ENCODE measurements at regions not wholly inside any gene's neighbourhood (a gene's known extent, or its start where the extent isn't known, plus 50 kb on each side); places are given as distances from the start of the nearest gene placed in this dataset.

DNA sequence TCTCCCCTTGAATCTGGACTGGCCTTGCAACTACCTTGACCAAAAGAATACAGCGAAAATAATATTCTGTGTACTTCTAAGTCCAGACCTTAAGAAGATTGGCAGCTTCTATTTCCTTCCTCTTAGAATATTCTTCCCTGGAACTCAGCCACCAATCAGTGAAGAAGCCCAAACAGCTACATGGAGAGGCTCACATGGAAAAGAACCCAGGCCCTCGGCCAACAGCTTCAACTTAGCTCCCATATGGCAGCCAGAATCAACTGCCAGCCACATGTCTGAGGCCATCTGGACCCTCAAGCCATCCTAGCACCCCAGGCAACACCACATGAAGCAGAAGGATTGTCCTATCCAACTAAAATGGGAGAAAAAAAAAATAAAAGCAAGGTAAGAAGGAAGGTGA is 178.8 kb downstream of the IBTK start:
- DNase-seq = no peak

DNA sequence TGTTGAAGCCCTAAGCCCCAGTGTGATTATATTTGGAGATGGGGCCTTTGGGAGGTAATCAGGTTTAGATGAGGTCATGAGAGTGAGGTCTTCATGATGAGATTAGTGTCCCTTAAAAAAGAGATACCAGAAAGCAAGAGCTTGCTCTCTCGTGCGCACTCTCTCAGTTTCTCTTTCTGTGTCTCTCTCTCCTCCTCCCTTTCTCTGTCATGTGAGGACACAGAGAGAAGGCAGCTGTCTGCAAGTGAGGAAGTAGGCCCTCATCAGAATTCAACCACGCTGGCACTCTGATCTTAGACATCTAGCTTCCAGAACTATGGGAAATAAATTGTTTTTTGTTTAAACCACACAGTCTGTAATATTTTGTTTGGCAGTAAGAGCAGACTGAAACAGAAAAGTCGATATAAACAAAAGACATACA is 180.5 kb downstream of the IBTK start:
- DNase-seq = no peak

DNA sequence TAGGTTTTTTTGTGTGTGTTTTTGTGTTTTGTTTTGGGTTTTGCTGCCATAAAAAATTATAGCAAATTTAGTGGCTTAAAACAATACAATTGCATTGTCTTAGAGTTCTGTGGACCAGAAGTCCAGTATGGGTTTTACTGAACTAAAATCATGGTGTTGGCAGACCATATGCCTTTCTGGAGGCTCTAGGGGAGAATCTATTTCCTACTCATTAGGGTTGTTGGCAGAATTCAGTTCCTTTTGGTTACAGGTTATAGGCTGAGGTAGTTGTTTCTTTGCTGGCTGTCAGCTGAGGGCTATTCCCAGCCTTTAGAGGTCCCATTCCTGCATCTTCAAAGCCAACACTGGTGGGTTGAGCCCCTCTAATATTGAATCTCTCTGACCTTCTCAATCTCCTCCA is 181.3 kb downstream of the IBTK start:
- no peak for DNase-seq

DNA sequence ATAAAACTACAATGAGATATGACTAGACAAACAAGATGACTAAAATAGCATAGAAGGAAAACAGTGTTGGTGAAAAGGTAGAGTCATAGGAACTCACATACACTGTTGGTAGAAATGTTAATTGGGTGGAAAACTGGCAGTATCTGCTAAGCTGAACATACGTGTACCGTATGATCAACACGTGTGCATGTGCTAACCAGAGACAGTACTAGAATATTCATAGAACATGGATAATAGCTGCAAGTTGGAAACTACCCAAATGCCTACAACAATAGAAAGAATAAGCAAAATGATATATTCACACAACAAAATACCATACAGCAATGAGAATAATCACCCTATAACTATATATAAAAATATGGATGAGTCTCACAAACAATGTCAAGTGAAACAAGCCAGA is 184.0 kb downstream of the IBTK start:
- no peak for DNase-seq

DNA sequence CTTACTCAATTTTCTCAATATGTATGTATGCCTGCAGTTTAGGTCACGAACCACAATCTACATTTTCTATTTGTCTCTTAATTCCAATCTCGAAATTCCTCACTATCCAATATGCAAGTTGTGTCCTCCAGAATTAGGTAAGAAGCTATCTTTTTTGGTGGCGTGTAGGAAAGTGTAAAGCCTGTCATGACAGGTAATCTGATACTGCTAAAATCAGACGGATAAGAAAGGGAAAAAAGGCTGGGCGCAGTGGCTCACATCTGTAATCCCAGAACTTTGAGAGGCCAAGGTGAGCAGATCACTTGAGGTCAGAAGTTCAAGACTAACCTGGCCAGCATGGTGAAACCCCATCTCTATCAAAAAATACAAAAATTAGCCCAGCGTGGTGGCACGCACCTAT is 185.3 kb downstream of the IBTK start:
- DNase-seq = no peak

DNA sequence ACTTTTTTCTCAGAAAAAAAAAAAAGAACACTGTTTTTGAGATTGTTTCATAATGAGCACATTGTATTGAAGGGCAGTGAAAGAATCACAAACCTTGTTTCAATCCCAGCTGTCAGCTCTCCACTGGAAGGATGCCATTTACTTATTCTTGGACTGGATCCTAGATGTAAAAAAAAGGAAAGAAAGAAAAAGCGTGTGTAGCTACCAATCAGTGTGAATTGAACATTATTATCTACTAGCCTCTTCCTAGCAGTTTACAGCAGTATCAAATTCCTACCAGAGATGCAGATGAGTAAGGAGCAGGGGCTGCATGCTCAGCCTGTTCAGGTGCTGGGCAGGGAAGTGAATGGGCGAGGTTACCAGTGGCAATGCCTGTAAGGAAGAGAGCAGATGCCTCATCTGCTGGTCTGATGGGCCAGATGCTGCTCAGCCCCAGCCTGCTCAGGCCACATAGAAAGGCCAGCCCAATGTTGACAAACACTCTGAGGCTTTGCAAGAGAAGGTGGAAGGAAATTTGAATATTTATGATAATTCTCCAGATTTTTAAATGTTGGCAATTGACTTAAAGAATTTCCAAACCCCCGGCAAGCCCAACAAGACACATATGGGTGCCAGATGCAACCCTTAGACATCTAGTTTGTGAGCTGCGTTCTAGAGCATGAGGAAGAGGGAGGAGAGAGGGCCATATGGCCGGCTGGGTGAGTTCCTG is 189.5 kb downstream of the IBTK start:
- DNase-seq = no peak

DNA sequence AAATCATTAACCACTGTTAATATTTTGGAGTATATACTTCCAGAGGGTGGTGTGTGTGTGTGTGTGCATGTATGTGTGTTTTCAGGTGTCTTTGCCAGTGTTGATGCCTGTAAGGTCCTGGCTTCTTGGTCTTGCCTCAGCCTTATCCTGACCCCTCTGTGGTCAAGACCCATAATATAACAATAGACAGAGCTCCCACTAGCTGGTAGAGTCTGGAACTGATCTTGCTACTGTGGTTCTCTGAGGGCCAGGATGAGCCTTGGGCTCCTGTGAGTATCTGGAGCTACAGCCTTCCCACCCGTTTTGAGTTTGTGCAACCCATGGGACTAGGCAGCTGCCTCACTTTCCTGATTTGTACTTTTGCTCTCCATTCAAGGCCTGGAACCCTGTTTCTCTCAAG is 191.0 kb downstream of the IBTK start:
- no peak for DNase-seq

DNA sequence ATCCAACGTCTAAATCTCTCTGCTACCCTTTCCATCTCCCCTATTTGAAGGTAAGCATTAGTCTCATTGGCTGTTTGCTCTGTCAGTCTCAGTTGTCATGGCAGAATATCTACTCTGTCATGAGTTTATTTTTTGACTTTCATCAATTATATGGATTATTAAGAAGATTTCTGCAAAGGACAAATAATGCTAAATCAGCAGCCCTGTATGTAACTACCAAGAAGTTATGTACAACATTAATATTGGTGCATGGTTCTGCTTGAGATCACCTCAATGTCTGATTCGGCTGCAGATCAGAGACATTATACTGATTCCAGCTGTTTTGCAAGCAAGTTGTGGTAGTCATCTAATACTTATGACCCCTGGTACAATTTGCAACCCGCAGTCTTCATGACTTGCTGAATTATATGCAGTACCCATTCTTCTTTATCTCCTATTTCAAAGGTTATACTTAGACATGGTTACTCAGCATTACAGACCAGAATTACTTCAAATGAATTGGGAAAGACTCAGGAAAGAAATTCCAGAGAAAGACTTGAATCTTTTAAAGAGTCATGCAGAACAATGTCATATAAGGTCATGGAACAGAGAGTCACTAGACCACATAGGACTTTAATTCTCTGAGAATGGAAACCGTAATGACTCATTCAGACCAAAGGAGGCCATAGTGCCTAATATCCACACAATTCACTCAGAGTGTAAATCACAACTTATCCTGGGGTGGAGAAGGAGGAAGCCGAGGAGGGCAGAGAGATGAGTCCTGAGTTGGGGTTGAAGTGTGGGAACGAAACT is 201.4 kb downstream of the IBTK start:
- no peak for DNase-seq

DNA sequence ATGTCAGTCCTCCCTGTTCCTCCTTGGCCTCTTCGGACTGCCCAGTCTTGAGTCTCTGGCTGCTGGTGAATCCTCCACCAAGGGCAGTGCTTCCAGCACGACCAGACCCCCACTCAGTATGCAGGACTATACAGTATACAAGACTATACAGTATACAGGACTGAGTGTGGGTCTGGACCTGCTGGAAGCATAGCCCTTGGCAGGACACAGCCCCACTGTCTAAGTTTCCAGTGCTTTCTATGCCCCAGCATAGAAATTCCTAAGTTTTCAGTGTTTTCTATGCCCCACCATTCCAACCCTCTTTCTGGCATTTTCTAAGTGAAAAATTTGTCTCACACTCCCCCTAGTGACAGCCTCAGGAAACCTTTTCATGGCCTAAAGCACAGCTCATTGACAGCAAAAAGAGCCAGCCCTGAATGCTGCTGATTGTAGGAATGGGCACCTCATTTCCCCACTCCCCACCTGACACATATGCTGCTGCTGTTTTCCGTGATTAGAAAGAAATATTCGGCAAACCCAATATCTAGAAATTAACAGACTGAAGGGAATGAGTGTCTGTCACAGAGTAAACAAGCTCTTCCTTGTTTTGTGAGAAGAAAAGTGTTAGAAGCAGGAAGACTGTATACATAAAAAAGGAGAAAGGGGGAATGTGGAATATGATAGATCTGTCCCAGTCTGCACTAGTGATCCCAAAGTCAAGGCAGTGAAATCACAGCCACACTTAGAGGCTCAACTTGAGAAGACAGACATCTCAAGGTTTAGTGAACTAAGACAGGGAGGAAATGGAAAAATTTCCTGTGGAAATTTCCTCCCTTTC is 206.9 kb downstream of the IBTK start:
- no peak for DNase-seq

DNA sequence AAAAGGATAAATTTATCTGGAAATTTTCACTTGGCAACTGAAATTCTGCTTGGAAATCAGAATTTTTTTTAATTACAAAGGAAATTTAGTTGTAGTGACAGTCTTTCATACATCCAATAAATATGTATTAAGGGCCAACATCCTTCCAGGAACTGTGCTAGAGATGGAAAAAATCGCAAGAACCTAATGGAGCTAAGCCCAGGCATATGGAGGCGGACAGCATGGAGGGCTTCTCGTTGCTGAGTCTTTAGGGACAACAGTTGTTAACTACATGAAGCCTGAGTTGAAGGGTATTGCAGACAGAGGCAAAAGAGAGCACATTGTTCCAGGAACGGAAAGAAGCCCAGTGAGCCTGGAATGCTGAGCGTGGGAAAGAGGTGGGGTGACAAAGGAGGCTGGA is 208.9 kb downstream of the IBTK start:
- no peak for DNase-seq

DNA sequence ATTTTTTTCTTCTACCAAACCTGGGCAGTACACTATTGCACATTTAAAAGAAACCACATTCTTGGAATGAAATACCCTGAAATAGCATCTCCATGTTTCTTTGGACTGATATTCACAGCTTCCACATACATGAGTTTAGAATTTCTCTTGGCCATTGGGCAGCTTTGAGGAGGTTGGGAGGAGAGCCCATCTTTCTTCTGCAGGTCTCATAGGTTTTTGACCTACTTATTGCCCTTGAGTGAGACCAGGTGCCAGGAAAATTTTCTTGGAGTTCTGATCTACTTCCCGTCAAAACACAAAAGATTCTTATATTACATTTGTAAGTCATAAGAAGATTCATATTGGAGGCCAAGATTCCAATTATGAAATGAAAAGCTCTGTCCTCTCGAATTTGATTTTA is 212.0 kb downstream of the IBTK start:
- DNase-seq = no peak

DNA sequence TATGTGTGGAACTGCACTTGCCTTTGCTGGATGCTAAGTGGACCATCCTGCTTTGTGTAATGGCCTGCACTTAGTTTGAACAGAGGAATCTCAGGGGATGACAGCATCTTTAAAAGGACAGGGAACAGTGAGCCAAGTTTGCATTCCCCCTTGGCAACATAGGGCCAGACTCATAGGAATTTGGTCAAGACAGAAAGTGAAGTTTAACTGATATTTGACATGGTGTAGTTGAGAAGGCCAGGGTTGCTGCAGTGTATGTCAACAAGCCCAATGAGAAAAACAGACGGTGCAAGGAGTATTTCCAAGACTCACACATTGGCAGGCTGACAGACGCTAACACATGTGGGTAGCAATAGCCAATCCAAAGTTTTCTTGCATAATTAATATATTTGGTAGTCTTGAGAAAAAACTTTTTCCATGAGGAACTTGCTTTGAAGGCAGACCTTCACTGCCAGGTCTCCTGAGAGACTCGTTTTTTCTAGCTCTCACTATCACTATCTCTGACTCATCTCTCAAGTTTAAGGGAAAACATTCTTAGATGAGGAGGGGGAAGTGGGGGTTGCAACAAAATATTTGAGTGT is 213.8 kb downstream of the IBTK start:
- DNase-seq = no peak

DNA sequence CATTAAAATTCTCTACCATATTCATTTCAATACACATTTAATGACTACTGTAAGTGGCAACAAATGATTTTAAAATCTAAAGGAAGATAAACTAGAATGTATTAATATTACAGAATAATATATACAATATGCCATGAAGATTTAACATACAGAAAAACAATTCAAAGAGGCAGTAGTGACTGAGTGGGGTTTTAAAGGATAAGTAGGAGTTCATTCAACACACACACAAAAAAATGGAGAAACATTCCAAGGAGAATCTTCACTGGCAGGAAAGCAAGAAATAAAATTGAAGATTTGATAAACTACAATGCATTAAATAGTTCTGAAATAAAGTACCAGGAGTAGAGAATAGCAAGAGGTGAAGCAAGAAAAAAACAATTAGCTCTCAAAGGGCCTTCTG is 215.1 kb downstream of the IBTK start:
- DNase-seq = no peak

DNA sequence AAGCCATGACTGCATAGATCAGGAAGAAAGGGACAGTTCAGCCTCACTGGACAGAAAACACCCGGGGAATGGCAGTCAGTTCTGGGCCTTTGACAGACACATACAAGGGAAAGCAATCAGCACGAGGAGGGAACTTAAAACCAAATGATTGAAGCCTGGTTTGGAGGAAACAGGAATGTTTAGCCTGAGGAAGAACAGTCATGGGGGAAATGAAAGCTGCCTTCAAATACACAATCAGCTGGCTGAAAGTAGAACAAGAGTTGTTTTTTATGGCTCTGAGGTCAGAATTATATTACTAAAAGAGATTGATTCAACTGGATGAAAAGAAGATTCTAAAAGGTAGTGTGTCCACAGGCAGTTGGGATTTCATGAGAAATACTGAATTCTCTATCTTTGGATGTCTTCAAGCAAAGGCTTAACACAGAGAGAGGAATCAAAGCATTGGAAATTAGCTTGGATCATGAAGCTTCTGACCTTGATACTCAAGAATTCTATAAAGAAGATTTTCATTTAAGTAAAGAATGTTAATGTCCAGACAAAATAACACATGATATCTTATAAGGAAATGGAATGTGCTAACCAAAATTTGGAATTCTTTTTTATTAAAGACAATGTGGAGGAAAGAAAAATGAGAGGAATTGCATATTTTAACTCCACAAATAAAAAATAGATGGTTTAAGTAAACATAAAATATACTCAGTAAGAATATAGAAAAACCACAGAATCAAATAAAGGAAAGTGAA is 216.6 kb downstream of the IBTK start:
- DNase-seq = no peak

DNA sequence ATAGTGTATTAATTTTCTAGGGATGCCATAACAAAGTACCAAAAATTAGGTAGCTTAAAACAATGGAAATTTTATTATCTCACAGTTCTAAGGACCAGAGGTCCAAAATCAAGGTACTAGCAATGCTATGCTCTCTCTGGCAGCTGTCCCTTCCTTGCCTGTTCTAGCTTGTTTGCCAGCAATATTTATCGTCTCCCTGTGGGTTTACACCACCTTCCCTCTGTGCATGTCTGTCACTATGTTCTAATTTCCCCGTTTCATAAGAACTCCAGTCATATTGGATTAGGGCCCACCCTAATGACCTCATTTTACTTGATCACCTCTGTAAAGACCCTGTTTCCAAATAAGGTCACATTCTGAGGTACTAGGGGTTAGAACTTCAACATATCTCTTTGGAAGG is 217.2 kb downstream of the IBTK start:
- no peak for DNase-seq

DNA sequence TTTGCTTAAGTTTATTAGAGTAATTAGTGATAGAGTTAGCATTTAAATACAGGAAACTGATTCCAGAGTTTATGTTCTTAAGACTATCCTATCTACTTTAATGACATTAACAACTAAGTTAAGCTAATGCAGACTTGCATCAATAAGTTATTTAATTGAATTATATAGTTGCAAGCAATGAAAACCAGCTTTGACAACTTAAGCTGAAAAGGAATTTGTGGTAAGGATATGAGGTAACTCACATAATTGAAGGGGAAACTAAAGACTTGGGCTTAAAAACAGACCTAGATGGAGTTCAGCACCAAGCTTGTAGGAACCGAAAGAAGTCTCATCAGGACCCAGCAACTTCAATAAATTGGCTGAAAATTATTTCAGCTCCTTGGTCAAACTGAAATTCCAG is 222.3 kb downstream of the IBTK start:
- no peak for DNase-seq

DNA sequence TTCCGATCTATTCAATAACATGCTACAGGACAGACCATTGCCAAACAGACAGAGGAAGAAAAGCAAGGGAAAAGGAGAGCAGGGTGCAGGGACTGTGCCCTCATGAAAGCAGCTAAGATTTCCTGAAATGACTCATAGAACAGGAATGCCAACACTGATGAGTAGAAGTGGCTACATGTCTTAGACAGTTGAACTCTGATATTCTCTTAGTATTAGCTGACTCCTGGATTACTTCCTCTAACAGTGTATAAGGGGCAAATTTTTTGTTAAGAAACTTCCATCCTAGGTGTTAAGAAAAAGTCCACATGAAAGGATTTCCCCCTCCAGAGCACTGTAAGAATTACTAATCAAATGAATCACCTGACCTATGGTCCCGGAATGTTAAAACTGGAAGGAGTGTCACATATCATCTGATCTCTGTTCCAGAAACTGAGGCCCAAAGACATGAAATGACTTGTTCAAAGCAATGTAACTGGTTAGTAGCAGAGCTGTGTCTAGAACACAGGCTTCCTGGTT is 224.9 kb downstream of the IBTK start:
- no peak for DNase-seq

DNA sequence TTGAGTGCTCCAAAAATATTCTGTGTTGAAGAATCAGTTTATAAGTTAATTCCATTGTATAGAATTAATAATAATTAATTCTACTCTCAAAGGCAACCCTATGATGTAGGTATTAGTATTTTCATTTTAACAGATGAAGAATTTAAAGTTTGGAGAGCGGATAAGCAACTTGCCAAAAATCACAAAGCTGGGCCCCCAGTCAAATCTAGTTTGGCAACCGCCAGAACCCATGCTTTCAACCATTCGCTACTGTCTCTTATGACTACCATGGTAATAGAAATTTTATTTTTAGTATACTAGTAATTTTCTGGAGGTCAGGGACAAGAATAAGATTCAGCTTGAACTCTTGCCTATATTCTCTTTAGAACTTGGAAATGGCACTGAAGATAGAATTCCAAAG is 229.8 kb downstream of the IBTK start:
- no peak for DNase-seq

DNA sequence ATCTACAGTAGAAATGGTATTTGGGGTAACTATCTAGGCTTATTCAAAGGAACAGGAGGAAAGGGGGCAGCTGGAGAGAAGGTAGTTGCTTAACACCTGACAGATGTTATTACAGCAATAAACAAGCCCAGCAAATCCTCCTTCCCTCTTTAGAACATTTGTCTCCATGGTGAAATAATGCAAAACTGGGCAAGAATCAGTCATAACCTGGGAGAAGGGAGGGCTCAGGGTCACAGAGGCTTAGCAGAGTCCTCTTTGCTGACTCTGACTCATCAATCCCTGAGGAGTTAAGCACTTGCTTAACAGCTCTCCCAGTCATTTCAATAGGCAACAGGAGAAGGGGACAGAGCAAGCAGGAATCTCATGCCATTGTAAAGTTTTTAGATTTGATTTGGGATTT is 230.3 kb downstream of the IBTK start:
- no peak for DNase-seq

DNA sequence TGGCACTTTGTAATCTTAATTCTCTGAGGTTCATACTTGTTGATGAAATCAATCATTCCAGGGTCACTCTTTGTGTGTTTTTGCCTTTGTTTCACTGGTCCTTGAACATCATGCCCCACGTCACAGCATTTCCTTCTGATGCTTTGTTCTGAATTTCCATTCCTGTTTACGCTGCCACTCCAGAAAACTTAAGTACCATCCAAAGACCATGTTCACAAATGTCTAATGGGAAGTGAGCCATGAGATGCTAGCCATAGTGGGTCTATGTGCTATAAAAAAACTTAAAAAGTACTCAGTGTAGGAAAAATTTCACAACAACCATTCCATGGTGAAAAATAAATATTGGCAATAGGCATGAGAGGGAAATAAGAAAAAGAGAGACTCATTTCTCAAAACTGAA is 232.0 kb downstream of the IBTK start:
- DNase-seq = no peak

DNA sequence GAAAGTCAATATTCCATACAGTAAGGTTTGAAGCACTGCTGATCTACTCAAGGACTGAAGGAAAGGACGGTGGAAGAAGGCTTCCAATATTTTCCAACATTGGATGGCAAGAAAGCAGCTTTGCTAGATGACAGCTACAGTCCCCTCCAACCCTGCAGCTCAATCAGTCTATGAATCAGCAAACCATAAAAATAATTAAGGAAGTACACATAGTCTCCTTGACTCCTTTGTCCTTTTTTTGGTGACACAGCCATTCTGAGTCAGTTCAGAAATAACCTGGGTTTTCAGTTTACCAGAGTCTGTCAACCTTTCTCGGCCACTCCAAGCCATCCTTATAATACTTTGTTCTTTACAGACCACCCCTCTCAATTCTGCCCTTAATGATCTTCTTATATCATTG is 232.5 kb downstream of the IBTK start:
- no peak for DNase-seq
